Immature natural killer cell (primary cell): ENCODE measurements at regions not wholly inside any gene's neighbourhood (a gene's known extent, or its start where the extent isn't known, plus 50 kb on each side); places are given as distances from the start of the nearest gene placed in this dataset.

Experiments used
- DNase-seq, 3 donors: peaks; one replicate each; pipeline ENCODE4 v3.0.0; 2022; ENCODE audit warnings: mixed read lengths in 1 of 3
- H3K27ac Mint-ChIP-seq, 6 donors: one replicate each; pipeline ENCODE4 v1.8.0; 2020; ENCODE audit warnings: mixed read lengths in 6 of 6, mild to moderate bottlenecking in 5 of 6, inconsistent platforms in 4 of 6, moderate library complexity in 3 of 6
- H3K27me3 Mint-ChIP-seq, 3 donors: one replicate each; pipeline ENCODE4 v1.8.0; 2020 to 2021; ENCODE audit warnings: low read depth in 3 of 3, mild to moderate bottlenecking in 3 of 3, mixed read lengths in 3 of 3, moderate library complexity in 3 of 3, inconsistent platforms in 1 of 3
- H3K36me3 Mint-ChIP-seq, 3 donors: one replicate each; pipeline ENCODE4 v1.8.0; 2020; ENCODE audit warnings: mixed read lengths in 3 of 3, inconsistent platforms in 2 of 3, mild to moderate bottlenecking in 2 of 3
- H3K4me1 Mint-ChIP-seq, 2 donors: one replicate each; pipeline ENCODE4 v1.8.0; 2020; ENCODE audit warnings: inconsistent platforms in 2 of 2, mild to moderate bottlenecking in 2 of 2, mixed read lengths in 2 of 2, moderate library complexity in 1 of 2
- H3K4me3 Mint-ChIP-seq, 5 donors: one replicate each; pipeline ENCODE4 v1.8.0; 2020; ENCODE audit warnings: mild to moderate bottlenecking in 5 of 5, mixed read lengths in 5 of 5, inconsistent platforms in 3 of 5, moderate library complexity in 3 of 5
- H3K9me3 Mint-ChIP-seq, 6 donors: one replicate each; pipeline ENCODE4 v1.8.0; 2020; ENCODE audit warnings: mild to moderate bottlenecking in 6 of 6, mixed read lengths in 6 of 6, inconsistent platforms in 4 of 6, moderate library complexity in 3 of 6

DNA sequence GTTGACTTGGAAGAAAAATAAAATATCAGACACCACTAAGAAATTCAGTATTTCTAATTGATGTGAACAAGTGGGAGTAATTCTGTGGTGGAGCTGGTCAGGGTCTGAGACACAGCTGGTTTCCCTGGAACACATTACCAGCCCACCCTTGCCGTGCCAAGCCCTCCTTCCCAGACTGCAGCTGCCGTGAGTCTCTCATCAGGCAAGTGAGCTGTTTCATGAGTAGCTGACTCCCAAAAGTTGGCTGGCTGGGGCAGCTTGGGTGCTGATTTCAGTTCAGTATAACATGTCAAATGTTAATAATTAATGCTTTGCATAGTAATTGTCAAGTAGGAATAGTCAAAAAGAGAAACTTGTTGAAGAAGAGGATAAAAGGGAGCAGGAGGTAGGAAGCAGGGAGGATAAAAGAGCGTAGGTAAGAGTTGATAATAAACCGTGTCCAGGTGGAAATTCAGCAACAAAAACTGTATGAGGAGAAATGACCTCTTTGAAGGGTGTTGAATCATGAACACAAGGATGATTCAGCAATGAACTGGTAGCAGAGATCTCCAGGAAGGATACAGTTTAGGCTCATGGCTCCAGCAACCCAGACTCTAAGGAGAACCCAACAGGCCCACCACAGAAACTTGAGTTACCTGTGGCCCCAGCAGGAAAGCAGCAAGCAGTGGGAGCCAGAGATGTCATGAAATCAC is 110.9 kb upstream of the SSTR4 start:
- H3K36me3 Mint-ChIP-seq = no peaks in the 10 kb centered on the region
- peaks cover 0 to 2% (median 0%) of the 10 kb centered on the region in 6 donors for H3K9me3 Mint-ChIP-seq
- no peak overlapping the region for H3K27ac Mint-ChIP-seq
- peaks cover 0 to 1% (median under 1%) of the 10 kb centered on the region in 3 donors for H3K27me3 Mint-ChIP-seq
- DNase-seq = no peak
- H3K4me3 Mint-ChIP-seq = no peak overlapping the region
- H3K4me1 Mint-ChIP-seq = no peaks in the 10 kb centered on the region

DNA sequence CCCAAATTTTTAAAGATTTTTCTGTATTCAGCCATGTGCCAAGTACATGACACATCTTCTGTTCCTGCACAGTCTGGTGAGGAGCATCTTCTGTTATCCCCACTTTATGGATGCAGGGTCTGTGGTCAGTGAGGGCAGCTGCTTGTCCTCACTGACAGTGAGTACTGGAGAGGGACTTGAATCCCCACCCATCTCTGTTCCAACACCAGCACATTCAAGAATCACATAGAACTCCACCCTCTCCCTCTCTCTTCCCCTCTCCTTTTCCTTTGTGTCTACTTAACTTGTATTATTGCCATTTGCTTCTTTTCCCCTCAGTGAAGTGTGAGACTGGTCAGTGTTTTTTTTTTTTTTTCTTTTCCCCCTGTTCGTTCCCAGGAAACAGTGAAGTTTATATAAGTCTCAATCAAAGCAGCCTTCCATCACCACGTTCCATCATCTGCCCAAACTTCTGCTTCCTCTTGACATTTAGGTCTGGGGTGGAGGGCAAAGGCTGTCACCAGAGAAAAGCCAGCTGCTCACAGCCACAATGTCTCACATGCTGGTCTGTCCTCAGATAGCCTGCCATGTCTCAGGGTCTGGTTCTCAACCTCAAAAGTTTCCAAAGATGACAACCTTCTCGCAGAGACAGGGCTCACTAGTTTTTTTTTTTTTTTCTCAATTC is 110.0 kb upstream of the SSTR4 start:
- Mint-ChIP-seq H3K36me3 (no peaks in the 10 kb centered on the region), H3K9me3 (peaks cover 0 to 2% (median 0%) of the 10 kb centered on the region in 6 donors), H3K27ac (no peak overlapping the region), H3K4me1 (no peaks in the 10 kb centered on the region), H3K27me3 (peaks cover 1 to 2% (median 1%) of the 10 kb centered on the region in 3 donors), H3K4me3 (no peak overlapping the region)
- DNase-seq = no peak

DNA sequence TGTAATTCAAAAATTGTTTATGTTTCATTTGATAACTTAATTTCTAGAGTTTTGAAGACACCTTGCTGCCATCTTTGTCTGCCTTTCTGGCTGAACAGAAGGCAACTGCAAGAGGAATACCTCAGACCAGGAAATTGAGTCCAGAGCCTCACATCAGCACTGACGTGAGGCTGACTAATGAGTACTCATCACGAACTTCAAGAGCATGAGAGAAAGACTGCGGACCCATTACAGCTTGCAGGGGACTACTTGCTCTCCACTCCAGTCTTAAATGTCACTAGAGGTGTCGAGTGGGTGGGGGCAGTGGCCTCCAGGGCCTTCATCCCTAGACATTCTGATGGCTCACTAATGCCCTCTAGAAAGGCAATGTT is 109.5 kb upstream of the SSTR4 start:
- Mint-ChIP-seq H3K27me3 (peaks cover 1 to 2% (median 2%) of the 10 kb centered on the region in 3 donors), H3K36me3 (no peaks in the 10 kb centered on the region), H3K4me3 (no peak overlapping the region), H3K27ac (no peak overlapping the region), H3K4me1 (no peaks in the 10 kb centered on the region), H3K9me3 (peaks cover 0 to 2% (median 0%) of the 10 kb centered on the region in 6 donors)
- no peak for DNase-seq

DNA sequence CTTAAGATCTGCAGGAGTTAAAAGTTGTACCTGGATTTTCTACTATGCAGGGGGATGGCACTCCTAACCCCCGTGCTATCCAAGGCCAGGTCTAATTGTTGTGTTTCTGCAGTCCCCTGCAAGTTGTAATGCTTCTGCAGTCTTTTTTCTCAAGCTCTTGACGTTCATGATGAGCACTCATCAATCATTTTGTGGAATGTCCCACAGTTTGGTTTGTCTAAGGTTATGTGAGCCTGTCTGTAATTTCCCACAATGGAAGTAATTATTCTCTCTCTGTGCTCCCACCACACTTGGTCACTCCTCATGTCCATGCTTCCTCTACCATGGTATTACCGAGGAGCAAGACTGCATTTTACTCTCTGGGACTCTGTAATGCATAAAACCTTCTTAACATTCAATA is 107.6 kb upstream of the SSTR4 start:
- Mint-ChIP-seq H3K36me3 (no peaks in the 10 kb centered on the region), H3K4me3 (no peak overlapping the region), H3K27ac (no peak overlapping the region), H3K27me3 (peaks cover 1 to 4% (median 2%) of the 10 kb centered on the region in 3 donors), H3K4me1 (no peaks in the 10 kb centered on the region), H3K9me3 (peaks cover 0 to 2% (median 0%) of the 10 kb centered on the region in 6 donors)
- no peak for DNase-seq

DNA sequence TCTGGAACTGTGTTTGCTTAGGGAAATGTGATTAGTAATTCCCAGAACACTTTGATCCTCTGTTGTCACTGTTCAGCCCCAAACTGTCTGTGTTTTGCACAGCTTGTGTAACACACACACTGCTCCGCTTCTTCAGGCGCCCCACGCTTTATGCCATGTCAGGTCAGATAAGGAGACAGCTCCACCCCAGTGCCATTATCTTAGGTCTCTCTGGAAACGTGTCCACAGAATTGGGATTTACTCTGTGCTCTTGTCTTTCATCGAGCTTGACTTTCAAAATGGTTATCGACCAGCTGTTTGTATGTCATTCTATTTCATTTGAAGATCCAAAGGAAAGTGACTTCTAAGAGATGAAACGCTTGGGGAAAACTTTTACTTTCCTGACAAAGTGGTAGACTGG is 106.4 kb upstream of the SSTR4 start:
- no peak overlapping the region for H3K27ac Mint-ChIP-seq
- H3K36me3 Mint-ChIP-seq = no peaks in the 10 kb centered on the region
- H3K9me3 Mint-ChIP-seq = peaks cover 0 to 2% (median 0%) of the 10 kb centered on the region in 6 donors
- peaks cover 0 to 4% (median 2%) of the 10 kb centered on the region in 3 donors for H3K27me3 Mint-ChIP-seq
- no peaks in the 10 kb centered on the region for H3K4me1 Mint-ChIP-seq
- H3K4me3 Mint-ChIP-seq = no peak overlapping the region
- no peak for DNase-seq

DNA sequence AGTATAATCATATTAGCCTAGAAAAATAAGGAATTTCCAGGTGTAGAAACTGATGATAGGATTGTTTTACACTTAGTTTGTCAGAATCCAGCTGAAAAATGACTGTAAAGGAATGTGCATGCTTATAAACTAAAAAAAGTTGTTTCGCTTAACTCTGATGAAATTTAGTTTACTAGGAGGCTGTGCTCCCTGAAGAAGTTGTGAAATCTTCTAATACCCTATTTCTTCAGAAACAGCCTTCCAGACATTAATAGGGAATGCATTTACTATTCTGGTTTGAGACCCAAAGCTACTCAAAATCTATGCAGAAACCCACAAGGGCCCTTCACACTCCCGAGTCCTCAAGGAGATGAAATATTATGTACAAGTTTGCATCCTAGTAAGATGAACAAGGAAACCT is 105.5 kb upstream of the SSTR4 start:
- H3K27ac Mint-ChIP-seq = no peak overlapping the region
- DNase-seq = no peak
- H3K4me1 Mint-ChIP-seq = no peaks in the 10 kb centered on the region
- peaks cover 0 to 4% (median 2%) of the 10 kb centered on the region in 3 donors for H3K27me3 Mint-ChIP-seq
- H3K9me3 Mint-ChIP-seq = peaks cover 0 to 2% (median 0%) of the 10 kb centered on the region in 6 donors
- no peaks in the 10 kb centered on the region for H3K36me3 Mint-ChIP-seq
- no peak overlapping the region for H3K4me3 Mint-ChIP-seq

DNA sequence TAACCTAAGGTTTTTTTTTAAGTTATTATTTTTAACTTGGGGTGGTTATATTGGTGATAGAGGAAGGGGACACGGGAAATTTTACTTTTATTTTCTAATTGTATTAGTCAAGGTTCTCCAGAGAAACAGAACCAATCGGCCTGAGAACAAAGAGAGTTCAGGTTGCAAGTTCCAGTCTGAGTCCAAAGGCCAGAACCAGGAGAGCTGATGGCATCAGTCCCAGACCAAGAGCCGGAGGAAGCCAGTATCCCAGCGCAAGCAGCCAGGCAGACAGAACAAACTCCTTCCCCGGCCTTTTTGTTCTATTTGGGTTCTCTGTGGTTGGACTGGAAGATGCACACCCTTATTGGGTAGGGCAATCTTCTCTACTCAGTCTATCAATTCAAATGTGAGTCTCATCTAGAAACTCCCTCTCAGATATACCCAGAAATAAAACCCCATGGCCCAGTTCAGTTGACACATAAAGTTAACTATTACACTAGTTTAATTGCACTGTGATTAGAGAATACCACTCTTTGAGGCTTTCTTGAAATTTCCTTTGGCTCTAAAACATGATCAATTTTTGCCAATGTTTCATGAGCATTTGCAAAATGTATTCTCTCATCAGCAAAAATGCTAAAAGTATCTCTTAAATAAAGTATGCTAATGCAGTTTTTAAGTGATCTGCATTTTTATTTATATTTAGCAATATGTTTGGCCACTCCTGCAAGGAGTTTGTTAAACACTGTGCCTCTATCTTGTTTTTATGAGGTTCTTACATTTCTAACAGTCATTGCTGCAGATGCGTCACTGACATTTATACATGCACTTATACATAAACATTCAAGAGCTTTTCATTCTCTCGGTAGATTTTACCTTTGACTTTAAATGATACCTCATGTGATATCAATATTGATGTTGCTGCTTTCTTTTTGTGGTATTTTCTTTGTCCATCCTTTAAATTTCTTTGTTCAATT is 103.2 kb upstream of the SSTR4 start:
- DNase-seq = no peak
- H3K36me3 Mint-ChIP-seq = no peaks in the 10 kb centered on the region
- no peak overlapping the region for H3K4me3 Mint-ChIP-seq
- H3K27me3 Mint-ChIP-seq = peaks cover 0 to 4% (median 2%) of the 10 kb centered on the region in 3 donors
- H3K4me1 Mint-ChIP-seq = no peaks in the 10 kb centered on the region
- peaks cover 0 to 2% (median 0%) of the 10 kb centered on the region in 6 donors for H3K9me3 Mint-ChIP-seq
- H3K27ac Mint-ChIP-seq = no peak overlapping the region

DNA sequence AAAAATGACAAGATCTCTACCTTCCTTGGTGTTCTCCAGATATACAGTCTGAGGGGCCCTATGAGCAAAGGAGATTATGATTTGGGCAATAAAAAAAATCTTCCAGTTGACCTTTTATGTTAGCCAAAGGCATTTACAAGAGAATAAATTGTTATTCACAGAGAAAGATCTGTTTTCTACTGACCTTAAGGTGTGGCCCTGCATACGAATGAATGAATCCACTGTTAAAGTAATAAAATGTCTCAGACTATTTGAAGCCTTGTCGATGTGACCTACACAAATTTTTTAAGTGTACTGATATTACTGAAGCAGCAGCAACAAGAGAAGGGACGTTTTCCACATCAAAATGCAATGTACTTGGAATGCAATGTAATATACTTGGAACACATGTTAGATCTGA is 95.9 kb upstream of the SSTR4 start:
- Mint-ChIP-seq H3K27ac (no peak overlapping the region), H3K36me3 (no peaks in the 10 kb centered on the region), H3K4me3 (no peak overlapping the region), H3K27me3 (peaks cover 2 to 6% (median 5%) of the 10 kb centered on the region in 3 donors), H3K9me3 (peaks cover 0 to 2% (median 0%) of the 10 kb centered on the region in 6 donors), H3K4me1 (no peaks in the 10 kb centered on the region)
- no peak for DNase-seq

DNA sequence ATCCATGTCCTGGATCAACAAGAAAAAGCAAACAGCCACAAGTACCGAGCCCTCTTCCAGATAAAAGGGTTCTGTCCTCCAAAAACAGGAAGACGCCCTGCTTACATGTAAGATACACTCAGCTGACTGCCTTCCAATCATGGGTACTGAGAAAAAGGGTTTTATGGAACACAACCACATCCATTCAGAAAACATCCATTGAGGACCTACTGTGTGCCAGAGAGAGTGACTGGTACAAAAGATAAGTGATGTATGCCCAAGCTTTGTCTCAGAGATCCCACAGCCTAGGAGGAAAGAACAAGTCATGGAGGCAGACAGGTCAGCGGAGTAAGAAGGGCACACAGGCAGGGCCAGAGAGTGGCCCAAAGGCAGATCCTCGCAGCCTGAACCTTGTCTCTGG is 94.8 kb upstream of the SSTR4 start:
- DNase-seq = no peak
- H3K4me1 Mint-ChIP-seq = no peaks in the 10 kb centered on the region
- no peak overlapping the region for H3K4me3 Mint-ChIP-seq
- H3K27ac Mint-ChIP-seq = no peak overlapping the region
- H3K27me3 Mint-ChIP-seq = peaks cover 2 to 6% (median 5%) of the 10 kb centered on the region in 3 donors
- H3K36me3 Mint-ChIP-seq = no peaks in the 10 kb centered on the region
- peaks cover 0 to 2% (median 0%) of the 10 kb centered on the region in 6 donors for H3K9me3 Mint-ChIP-seq

DNA sequence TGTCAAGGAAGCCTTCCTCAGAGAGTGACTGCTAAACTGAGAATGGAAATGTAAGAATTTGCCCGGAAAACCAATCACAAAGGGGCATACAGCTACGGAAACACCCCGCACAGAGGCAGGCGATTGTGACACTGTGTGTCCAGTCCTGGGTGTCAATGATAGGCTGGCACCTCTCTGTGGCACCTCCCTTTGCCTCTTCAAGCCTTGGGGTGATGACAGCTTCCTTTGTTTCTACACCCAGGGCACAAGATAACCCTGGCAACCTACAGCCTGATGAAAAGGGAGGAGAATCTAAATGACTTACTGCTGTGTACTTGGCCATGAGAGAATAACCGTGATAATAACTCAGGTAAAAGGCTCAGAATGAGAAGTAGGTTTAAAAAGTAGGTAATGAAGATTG is 93.6 kb upstream of the SSTR4 start:
- no peak for DNase-seq
- Mint-ChIP-seq H3K36me3 (no peaks in the 10 kb centered on the region), H3K4me1 (no peaks in the 10 kb centered on the region), H3K9me3 (peaks cover 0 to 3% (median 0%) of the 10 kb centered on the region in 6 donors), H3K27ac (no peak overlapping the region), H3K4me3 (no peak overlapping the region), H3K27me3 (peaks cover 2 to 6% (median 5%) of the 10 kb centered on the region in 3 donors)

DNA sequence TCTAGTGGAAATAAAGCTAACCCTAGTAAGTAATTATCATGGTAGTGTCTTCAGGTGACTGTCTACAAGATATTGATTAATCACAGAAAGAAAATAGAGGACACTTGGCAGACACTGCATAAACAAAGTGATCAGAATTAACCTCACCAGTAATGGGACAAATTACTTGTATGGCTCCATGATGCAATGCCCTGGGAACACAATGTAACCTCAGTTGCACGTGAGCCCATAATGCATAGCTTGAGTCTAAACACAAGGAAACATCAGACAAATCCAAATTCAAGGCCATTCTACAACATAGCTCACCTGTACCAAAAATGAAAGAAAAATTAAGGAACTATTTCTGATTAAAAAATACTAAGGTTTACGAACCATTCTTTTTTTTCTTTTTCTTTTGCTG is 92.4 kb upstream of the SSTR4 start:
- no peaks in the 10 kb centered on the region for H3K36me3 Mint-ChIP-seq
- H3K4me1 Mint-ChIP-seq = no peaks in the 10 kb centered on the region
- DNase-seq = no peak
- H3K4me3 Mint-ChIP-seq = no peak overlapping the region
- peaks cover 0 to 3% (median 0%) of the 10 kb centered on the region in 6 donors for H3K9me3 Mint-ChIP-seq
- no peak overlapping the region for H3K27ac Mint-ChIP-seq
- H3K27me3 Mint-ChIP-seq = peaks cover 2 to 7% (median 2%) of the 10 kb centered on the region in 3 donors

DNA sequence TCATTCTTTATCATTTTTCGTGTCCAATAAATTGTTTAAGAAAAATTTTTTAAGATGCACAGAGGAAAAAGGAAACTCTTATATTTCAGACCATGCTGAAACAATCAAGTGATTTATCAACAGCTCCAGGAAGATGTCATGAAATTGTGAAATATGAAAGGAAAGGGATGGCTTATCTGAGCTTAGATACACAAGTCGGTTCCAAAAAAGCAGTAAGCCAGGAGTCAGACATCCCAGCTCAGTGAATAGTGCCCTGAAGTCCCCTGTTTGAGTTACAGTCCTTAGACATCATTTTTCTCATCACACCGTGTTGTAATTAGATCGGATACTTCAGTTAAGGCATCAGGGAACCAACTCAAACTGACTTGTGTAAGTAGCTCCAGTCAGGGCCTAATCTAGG is 91.0 kb upstream of the SSTR4 start:
- H3K36me3 Mint-ChIP-seq = no peaks in the 10 kb centered on the region
- H3K4me3 Mint-ChIP-seq = no peak overlapping the region
- peaks cover 0 to 3% (median 2%) of the 10 kb centered on the region in 3 donors for H3K27me3 Mint-ChIP-seq
- H3K27ac Mint-ChIP-seq = no peak overlapping the region
- no peaks in the 10 kb centered on the region for H3K4me1 Mint-ChIP-seq
- peaks cover 0 to 1% (median 0%) of the 10 kb centered on the region in 6 donors for H3K9me3 Mint-ChIP-seq
- no peak for DNase-seq

DNA sequence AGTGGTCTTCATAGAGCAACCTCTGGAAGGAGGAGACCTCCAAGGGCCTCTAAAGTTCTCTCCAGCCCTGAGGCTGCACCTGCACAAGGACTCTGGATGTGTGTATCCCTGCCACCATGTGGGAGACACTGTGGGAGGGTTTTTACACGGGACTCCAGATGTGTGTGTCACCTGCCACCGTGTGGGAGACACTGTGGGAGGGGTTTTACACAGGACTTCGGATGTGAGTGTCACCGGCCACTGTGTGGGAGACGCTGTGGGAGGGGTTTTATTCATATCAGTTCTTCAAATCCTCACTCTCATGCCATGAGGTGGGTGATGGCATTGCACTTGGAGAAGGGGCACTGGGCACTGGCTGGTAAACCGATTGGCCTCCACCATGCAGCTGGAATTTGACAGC is 90.2 kb upstream of the SSTR4 start:
- Mint-ChIP-seq H3K4me3 (no peak overlapping the region), H3K4me1 (no peaks in the 10 kb centered on the region), H3K9me3 (peaks cover 0 to 1% (median 0%) of the 10 kb centered on the region in 6 donors), H3K27me3 (peaks cover 0 to 4% (median 3%) of the 10 kb centered on the region in 3 donors), H3K27ac (no peak overlapping the region), H3K36me3 (no peaks in the 10 kb centered on the region)
- no peak for DNase-seq

DNA sequence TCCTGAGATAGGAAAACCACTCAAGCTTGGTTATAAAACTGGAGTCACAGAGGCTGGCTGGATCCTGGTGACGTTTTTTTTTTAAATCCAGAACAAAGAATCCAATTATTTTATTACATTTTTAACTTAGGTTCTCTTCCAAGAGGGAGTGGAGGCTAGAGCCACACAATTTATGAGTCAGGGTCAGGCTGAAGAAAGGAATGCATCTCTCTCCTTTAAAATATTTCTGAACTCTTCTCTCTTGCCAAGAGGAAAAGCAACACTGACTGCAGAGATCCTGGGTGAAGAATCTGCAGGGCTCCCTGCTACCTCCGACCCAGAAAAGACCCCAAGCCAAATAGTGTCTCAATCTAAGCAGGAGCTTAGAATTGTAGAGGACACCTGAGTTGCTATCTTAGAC is 88.5 kb upstream of the SSTR4 start:
- Mint-ChIP-seq H3K36me3 (no peaks in the 10 kb centered on the region), H3K27me3 (peaks cover 0 to 4% (median 3%) of the 10 kb centered on the region in 3 donors), H3K4me3 (no peak overlapping the region), H3K27ac (no peak overlapping the region), H3K9me3 (peaks cover 0 to 1% (median 0%) of the 10 kb centered on the region in 6 donors), H3K4me1 (no peaks in the 10 kb centered on the region)
- no peak for DNase-seq
